WTC11 (cell line): ENCODE measurements at regions not wholly inside any gene's neighbourhood (a gene's known extent, or its start where the extent isn't known, plus 50 kb on each side); places are given as distances from the start of the nearest gene placed in this dataset.
A peak's percentile ranks its signal among the peaks of the same experiment; 100 is the strongest.

Experiments
- ATAC-seq: fragments of 200-7000 bp; cut with Tn5 transposase; 2 replicates; pipeline ENCODE4 v1.10.0; 2021; ENCODE audit warnings: mild to moderate bottlenecking, moderate library complexity
- CTCF ChIA-PET: fragments of 300-600 bp; sonication (Branson Sonifier 250); formaldehyde crosslinking; loops from one replicate; lab custom pipeline; 2021; ENCODE audit warnings: antibody characterized with exemption; lab: Charles Lee
- POLR2A ChIA-PET: fragments of 350-600 bp; sonication (Branson Sonifier 250); formaldehyde crosslinking; loops from one replicate; lab custom pipeline; 2021; ENCODE audit warnings: antibody characterized with exemption; lab: Charles Lee
- DNase-seq: peaks from one replicate; pipeline ENCODE4 v3.0.0; 2021; ENCODE audit warnings: low spot score
- H3K27ac Mint-ChIP-seq: 2 replicates; pipeline ENCODE4 v1.8.0; 2021; ENCODE audit warnings: mixed read lengths
- H3K27me3 Mint-ChIP-seq: 2 replicates; pipeline ENCODE4 v1.8.0; 2021; ENCODE audit warnings: low read depth, mild to moderate bottlenecking, moderate library complexity, mixed read lengths
- H3K36me3 Mint-ChIP-seq: 2 replicates; pipeline ENCODE4 v1.8.0; 2021; ENCODE audit warnings: mixed read lengths
- H3K4me1 Mint-ChIP-seq: 2 replicates; pipeline ENCODE4 v1.8.0; 2022; ENCODE audit warnings: mixed read lengths
- H3K4me3 Mint-ChIP-seq: 2 replicates; pipeline ENCODE4 v1.8.0; 2021; ENCODE audit warnings: mild to moderate bottlenecking, moderate library complexity, mixed read lengths
- H3K9me3 Mint-ChIP-seq: 2 replicates; pipeline ENCODE4 v1.8.0; 2021; ENCODE audit warnings: mixed read lengths
- AFF4 ChIP-seq: sonication (generic); formaldehyde crosslinking; IDR thresholded peaks from 2 replicates; pipeline ENCODE4 v1.8.1; 2023; ENCODE audit warnings: mild to moderate bottlenecking, missing genetic modification reagents, borderline replicate concordance
- ARID4B ChIP-seq: sonication (generic); formaldehyde crosslinking; IDR thresholded peaks from 2 replicates; pipeline ENCODE4 v1.8.0; 2023; ENCODE audit warnings: missing genetic modification reagents, mild to moderate bottlenecking, borderline replicate concordance
- ATF6 ChIP-seq: sonication (generic); formaldehyde crosslinking; IDR thresholded peaks from 2 replicates; pipeline ENCODE4 v1.8.1; 2023; ENCODE audit warnings: mild to moderate bottlenecking, missing genetic modification reagents
- E2F4 ChIP-seq: sonication (generic); formaldehyde crosslinking; IDR thresholded peaks from 2 replicates; pipeline ENCODE4 v1.8.1; 2022; ENCODE audit warnings: low read depth, mild to moderate bottlenecking, moderate library complexity, missing genetic modification reagents, borderline replicate concordance
- ELF4 ChIP-seq: sonication (generic); formaldehyde crosslinking; IDR thresholded peaks from 2 replicates; pipeline ENCODE4 v1.8.1; 2022; ENCODE audit warnings: low read depth, mild to moderate bottlenecking, moderate library complexity, missing genetic modification reagents
- ESRRA ChIP-seq: sonication (generic); formaldehyde crosslinking; IDR thresholded peaks from 2 replicates; pipeline ENCODE4 v1.8.1; 2022; ENCODE audit warnings: mild to moderate bottlenecking, missing genetic modification reagents, borderline replicate concordance
- NFATC4 ChIP-seq: fragments of 250-450 bp; sonication (Bioruptor Pico); IDR thresholded peaks from 2 replicates; pipeline ENCODE4 v1.9.0; 2021; ENCODE audit warnings: mild to moderate bottlenecking
- NFE2L1 ChIP-seq: sonication (generic); formaldehyde crosslinking; IDR thresholded peaks from 2 replicates; pipeline ENCODE4 v1.8.1; 2023; ENCODE audit warnings: missing genetic modification reagents
- PREB ChIP-seq: sonication (generic); formaldehyde crosslinking; IDR thresholded peaks from 2 replicates; pipeline ENCODE4 v1.8.1; 2022; ENCODE audit warnings: mild to moderate bottlenecking, missing genetic modification reagents, moderate library complexity, borderline replicate concordance
- RELA ChIP-seq: sonication (generic); formaldehyde crosslinking; IDR thresholded peaks from 2 replicates; pipeline ENCODE4 v1.8.1; 2022; ENCODE audit warnings: missing genetic modification reagents, mild to moderate bottlenecking, borderline replicate concordance
- RORB ChIP-seq: fragments of 250-450 bp; sonication (Bioruptor Pico); IDR thresholded peaks from 2 replicates; pipeline ENCODE4 v1.9.0; 2021; ENCODE audit warnings: mild to moderate bottlenecking
- SMAD4 ChIP-seq: sonication (generic); formaldehyde crosslinking; IDR thresholded peaks from 2 replicates; pipeline ENCODE4 v1.8.0; 2022; ENCODE audit warnings: mild to moderate bottlenecking, missing genetic modification reagents
- SOX15 ChIP-seq: fragments of 250-450 bp; sonication (Bioruptor Pico); IDR thresholded peaks from 2 replicates; pipeline ENCODE4 v1.9.0; 2021; ENCODE audit warnings: mild to moderate bottlenecking
- ZNF263 ChIP-seq: sonication (generic); formaldehyde crosslinking; IDR thresholded peaks from 2 replicates; pipeline ENCODE4 v1.8.1; 2022; ENCODE audit warnings: low read depth, mild to moderate bottlenecking, moderate library complexity, missing genetic modification reagents
- ZNF425 ChIP-seq: fragments of 250-450 bp; sonication (Bioruptor Pico); conservative IDR thresholded peaks from 2 replicates; pipeline ENCODE4 v1.9.0; 2021; ENCODE audit warnings: mild to moderate bottlenecking
- ZSCAN18 ChIP-seq: fragments of 250-450 bp; sonication (Bioruptor Pico); IDR thresholded peaks from 2 replicates; pipeline ENCODE4 v2.1.2; 2022; ENCODE audit warnings: mild to moderate bottlenecking, moderate library complexity

- Mint-ChIP-seq H3K27me3 (no peaks in the 10 kb centered on the region; the same call in 1 of the 2 replicates), H3K27ac (no peak overlapping the region), H3K9me3 (peaks cover 32% of the 10 kb centered on the region), H3K36me3 (peaks cover 14% of the 10 kb centered on the region), H3K4me3 (no peak overlapping the region), H3K4me1 (peaks cover 6% of the 10 kb centered on the region; the same call in 1 of the 2 replicates)
- CTCF ChIA-PET = interaction anchor here (0.9 kb wide), 1 partner anchor 10 kb away, joined by 5 read pairs; no protein-coding TSS in a partner anchor
- POLR2A ChIA-PET = no interaction called here
- peak; percentile 65 for ATAC-seq
- TF ChIP-seq ZSCAN18 (no peak), ESRRA (no peak), PREB (CRISPR knock-in tag) (no peak), SOX15 (CRISPR knock-in tag) (no peak), ATF6 (CRISPR knock-in tag) (no peak), AFF4 (CRISPR knock-in tag) (no peak), NFE2L1 (CRISPR knock-in tag) (no peak), ZNF425 (no peak), NFATC4 (CRISPR knock-in tag) (no peak)
- no peak for DNase-seq
Observed at GRCh38 chrX:51192104-51192503, 140.5 kb upstream of the NUDT10 start.

GRCh38 chrX:51215266-51215665 lies 117.4 kb upstream of the NUDT10 start:
- no peak overlapping the region for H3K4me3 Mint-ChIP-seq
- peak; percentile 43; the same call in 1 of the 2 replicates for ATAC-seq
- no peak for TF ChIP-seq RORB (CRISPR knock-in tag)
- no peak for TF ChIP-seq ARID4B (CRISPR knock-in tag)
- no peak for TF ChIP-seq ELF4
- no peak for TF ChIP-seq ZNF425
- TF ChIP-seq RELA (CRISPR knock-in tag) = no peak
- TF ChIP-seq SMAD4 = no peak
- TF ChIP-seq E2F4 (CRISPR knock-in tag) = no peak
- no peak for TF ChIP-seq ZNF263 (CRISPR knock-in tag)

More at GRCh38 chrX:51215266-51215665, 117.4 kb upstream of the NUDT10 start:
- Mint-ChIP-seq H3K27ac (no peak overlapping the region; the same call in 1 of the 2 replicates), H3K4me1 (peaks cover 4% of the 10 kb centered on the region), H3K9me3 (no peaks in the 10 kb centered on the region), H3K27me3 (no peaks in the 10 kb centered on the region), H3K36me3 (no peaks in the 10 kb centered on the region)
- DNase-seq = no peak
- POLR2A ChIA-PET = no interaction called here
- CTCF ChIA-PET = no interaction called here
